GM23248 (cell line): ENCODE measurements at regions not wholly inside any gene's neighbourhood (a gene's known extent, or its start where the extent isn't known, plus 50 kb on each side); places are given as distances from the start of the nearest gene placed in this dataset.
A peak's percentile ranks its signal among the peaks of the same experiment; 100 is the strongest.

Experiments
- DNase-seq: peaks from one replicate; pipeline ENCODE4 v3.0.0-alpha.2; 2015
- H2AFZ ChIP-seq: fragments of 200-600 bp; sonication (generic); 2 replicates; pipeline ENCODE4 v1.6.1; 2016; ENCODE audit warnings: antibody characterized with exemption
- H3F3A ChIP-seq: fragments of 200-600 bp; sonication (generic); 2 replicates; pipeline ENCODE4 v1.6.1; 2016; ENCODE audit warnings: mild to moderate bottlenecking, antibody characterized with exemption, mixed run types; ENCODE audit not compliant: insufficient read depth
- H3K27ac ChIP-seq: fragments of 200-600 bp; sonication (generic); 2 replicates; pipeline ENCODE4 v1.5.1; 2016; ENCODE audit warnings: mild to moderate bottlenecking
- H3K27me3 ChIP-seq: fragments of 200-600 bp; sonication (generic); replicated peaks from 2 replicates; pipeline ENCODE4 v1.6.1; 2016; ENCODE audit warnings: mild to moderate bottlenecking; ENCODE audit not compliant: insufficient read depth
- H3K36me3 ChIP-seq: fragments of 200-600 bp; sonication (generic); 2 replicates; pipeline ENCODE4 v1.6.1; 2016; ENCODE audit warnings: low read depth, mild to moderate bottlenecking
- H3K4me1 ChIP-seq: fragments of 200-600 bp; sonication (generic); 2 replicates; pipeline ENCODE4 v1.6.1; 2016; ENCODE audit warnings: mild to moderate bottlenecking; ENCODE audit not compliant: insufficient read depth
- H3K4me2 ChIP-seq: fragments of 200-600 bp; sonication (generic); one replicate; pipeline ENCODE4 v1.6.1; 2016; ENCODE audit warnings: mild to moderate bottlenecking; ENCODE audit not compliant: unreplicated experiment
- H3K4me3 ChIP-seq: fragments of 200-600 bp; sonication (generic); 2 replicates; pipeline ENCODE4 v1.5.1; 2016; ENCODE audit warnings: mild to moderate bottlenecking
- H3K79me2 ChIP-seq: fragments of 200-600 bp; sonication (generic); 2 replicates; pipeline ENCODE4 v1.6.1; 2016; ENCODE audit warnings: mild to moderate bottlenecking; ENCODE audit not compliant: insufficient read depth
- H3K9ac ChIP-seq: fragments of 200-600 bp; sonication (generic); 2 replicates; pipeline ENCODE4 v1.6.1; 2016; ENCODE audit warnings: mild to moderate bottlenecking
- H3K9me2 ChIP-seq: fragments of 200-600 bp; sonication (generic); 2 replicates; pipeline ENCODE4 v1.6.1; 2016; ENCODE audit warnings: mixed run types, mild to moderate bottlenecking, moderate library complexity; ENCODE audit not compliant: insufficient read depth
- H3K9me3 ChIP-seq: fragments of 200-600 bp; sonication (generic); one replicate; pipeline ENCODE4 v1.6.1; 2017; ENCODE audit warnings: low read depth
- H4K20me1 ChIP-seq: fragments of 200-600 bp; sonication (generic); 2 replicates; pipeline ENCODE4 v1.6.0; 2016; ENCODE audit not compliant: insufficient read depth
- EZH2 ChIP-seq: fragments of 200-600 bp; sonication (generic); IDR thresholded peaks from 2 replicates; pipeline ENCODE4 v1.6.1; 2018; ENCODE audit warnings: antibody characterized with exemption, mild to moderate bottlenecking; ENCODE audit not compliant: insufficient read depth, poor library complexity, severe bottlenecking
- EZH2phosphoT487 ChIP-seq: fragments of 200-600 bp; sonication (generic); IDR thresholded peaks from 2 replicates; pipeline ENCODE4 v1.6.1; 2018; ENCODE audit warnings: antibody characterized with exemption, moderate library complexity, mild to moderate bottlenecking, low read depth; ENCODE audit not compliant: insufficient read depth
- WGBS, 2 experiments: methylation state at CpG; one replicate each; pipeline ENCODE4 v1.1.6; 2015 to 2017; ENCODE audit warnings: low lambda C conversion rate in 2 of 2, low coverage in 1 of 2; ENCODE audit errors: missing lambda C conversion rate in 2 of 2; 5-methylcytosine and 5-hydroxymethylcytosine counted together
- in situ Hi-C: fragments of 300-500 bp; cut with MboI; formaldehyde crosslinking; loops from 2 replicates; pipeline ENCODE4 v1.15.0; 2020

GRCh38 chr4:75344915-75345314, 169.3 kb downstream of the RCHY1 start:
- no peak for TF ChIP-seq EZH2
- no peak for TF ChIP-seq EZH2phosphoT487
- no peaks in the 10 kb centered on the region for H4K20me1 ChIP-seq
- peak; percentile 54 for DNase-seq
- in situ Hi-C loops = no loop called here
- 22 to 30% methylated on average over 5 of the region's 5 CpGs for WGBS, 2 experiments
- H3K36me3 ChIP-seq = no peaks in the 10 kb centered on the region
- peaks cover 12% of the 10 kb centered on the region for H3F3A ChIP-seq
- H2AFZ ChIP-seq = no peak overlapping the region
- H3K79me2 ChIP-seq = no peaks in the 10 kb centered on the region
- H3K4me1 ChIP-seq = peaks cover 9% of the 10 kb centered on the region
- no peak overlapping the region for H3K9ac ChIP-seq
- H3K9me3 ChIP-seq = no peaks in the 10 kb centered on the region
- peak overlapping the region; percentile 32 for H3K4me2 ChIP-seq
- no peak overlapping the region for H3K4me3 ChIP-seq
- H3K9me2 ChIP-seq = no peaks in the 10 kb centered on the region
- 0 out of 2 replicates have a peak, but pooled peaks cover 19% of the 10 kb centered on the region for H3K27me3 ChIP-seq
- no peak overlapping the region for H3K27ac ChIP-seq

GRCh38 chr4:75343333-75343732, 170.9 kb downstream of the RCHY1 start:
- Histone ChIP-seq H3K9ac (no peak overlapping the region), H3K36me3 (no peaks in the 10 kb centered on the region), H3K27me3 (0 out of 2 replicates have a peak, but pooled peaks cover 17% of the 10 kb centered on the region), H4K20me1 (no peaks in the 10 kb centered on the region), H3K27ac (no peak overlapping the region), H3K79me2 (no peaks in the 10 kb centered on the region), H3K4me1 (peaks cover 9% of the 10 kb centered on the region), H3K9me3 (no peaks in the 10 kb centered on the region), H3K9me2 (no peaks in the 10 kb centered on the region), H3F3A (peaks cover 12% of the 10 kb centered on the region), H3K4me3 (no peak overlapping the region), H2AFZ (no peak overlapping the region), H3K4me2 (no peak overlapping the region)
- no peak for DNase-seq
- TF ChIP-seq EZH2phosphoT487 = no peak
- TF ChIP-seq EZH2 = no peak
- 37 to 43% methylated on average over 2 of the region's 2 CpGs for WGBS, 2 experiments
- in situ Hi-C loops = no loop called here

- no peaks in the 10 kb centered on the region for H4K20me1 ChIP-seq
- H3K9me3 ChIP-seq = no peaks in the 10 kb centered on the region
- H3F3A ChIP-seq = peaks cover 9% of the 10 kb centered on the region
- H3K79me2 ChIP-seq = no peaks in the 10 kb centered on the region
- H3K27ac ChIP-seq = no peak overlapping the region
- no peak overlapping the region for H3K4me2 ChIP-seq
- 0 out of 2 replicates have a peak, but pooled peaks cover 5% of the 10 kb centered on the region for H3K27me3 ChIP-seq
- H3K4me1 ChIP-seq = peaks cover 9% of the 10 kb centered on the region
- no peaks in the 10 kb centered on the region for H3K9me2 ChIP-seq
- H2AFZ ChIP-seq = no peak overlapping the region
- TF ChIP-seq EZH2phosphoT487 (no peak), EZH2 (no peak)
- no peak for DNase-seq
- no peak overlapping the region for H3K4me3 ChIP-seq
- no peaks in the 10 kb centered on the region for H3K36me3 ChIP-seq
- no peak overlapping the region for H3K9ac ChIP-seq
- in situ Hi-C loops = no loop called here
Measured at GRCh38 chr4:75340561-75340960, 173.6 kb downstream of the RCHY1 start.

- in situ Hi-C loops = no loop called here
- 0 to 10% methylated on average over 1 of the region's 1 CpG for WGBS, 2 experiments
Measured at GRCh38 chr4:75338352-75338880, 175.8 kb downstream of the RCHY1 start.

More at GRCh38 chr4:75338352-75338880, 175.8 kb downstream of the RCHY1 start:
- Histone ChIP-seq H3K9me2 (no peaks in the 10 kb centered on the region), H3K4me1 (no peaks in the 10 kb centered on the region), H2AFZ (no peak overlapping the region), H3K27me3 (no peaks in the 10 kb centered on the region), H3K27ac (no peak overlapping the region), H3K4me2 (no peak overlapping the region), H3K4me3 (no peak overlapping the region), H3K9me3 (no peaks in the 10 kb centered on the region), H3K79me2 (no peaks in the 10 kb centered on the region), H3F3A (no peaks in the 10 kb centered on the region), H4K20me1 (no peaks in the 10 kb centered on the region), H3K36me3 (no peaks in the 10 kb centered on the region), H3K9ac (no peak overlapping the region)
- TF ChIP-seq EZH2 = no peak
- no peak for TF ChIP-seq EZH2phosphoT487
- no peak for DNase-seq
